WTC11 (cell line): ENCODE measurements at regions not wholly inside any gene's neighbourhood (a gene's known extent, or its start where the extent isn't known, plus 50 kb on each side); places are given as distances from the start of the nearest gene placed in this dataset.

Experiments
- ATAC-seq: fragments of 200-7000 bp; cut with Tn5 transposase; 2 replicates; pipeline ENCODE4 v1.10.0; 2021; ENCODE audit warnings: mild to moderate bottlenecking, moderate library complexity
- CTCF ChIA-PET: fragments of 300-600 bp; sonication (Branson Sonifier 250); formaldehyde crosslinking; loops from one replicate; lab custom pipeline; 2021; ENCODE audit warnings: antibody characterized with exemption; lab: Charles Lee
- POLR2A ChIA-PET: fragments of 350-600 bp; sonication (Branson Sonifier 250); formaldehyde crosslinking; loops from one replicate; lab custom pipeline; 2021; ENCODE audit warnings: antibody characterized with exemption; lab: Charles Lee
- DNase-seq: peaks from one replicate; pipeline ENCODE4 v3.0.0; 2021; ENCODE audit warnings: low spot score
- H3K27ac Mint-ChIP-seq: 2 replicates; pipeline ENCODE4 v1.8.0; 2021; ENCODE audit warnings: mixed read lengths
- H3K27me3 Mint-ChIP-seq: 2 replicates; pipeline ENCODE4 v1.8.0; 2021; ENCODE audit warnings: low read depth, mild to moderate bottlenecking, moderate library complexity, mixed read lengths
- H3K36me3 Mint-ChIP-seq: 2 replicates; pipeline ENCODE4 v1.8.0; 2021; ENCODE audit warnings: mixed read lengths
- H3K4me1 Mint-ChIP-seq: 2 replicates; pipeline ENCODE4 v1.8.0; 2022; ENCODE audit warnings: mixed read lengths
- H3K4me3 Mint-ChIP-seq: 2 replicates; pipeline ENCODE4 v1.8.0; 2021; ENCODE audit warnings: mild to moderate bottlenecking, moderate library complexity, mixed read lengths
- H3K9me3 Mint-ChIP-seq: 2 replicates; pipeline ENCODE4 v1.8.0; 2021; ENCODE audit warnings: mixed read lengths
- E2F5 ChIP-seq: sonication (generic); formaldehyde crosslinking; IDR thresholded peaks from 2 replicates; pipeline ENCODE4 v1.8.1; 2022; ENCODE audit warnings: mild to moderate bottlenecking, moderate library complexity, missing genetic modification reagents
- EMX1 ChIP-seq: fragments of 250-450 bp; sonication (Bioruptor Pico); IDR thresholded peaks from 2 replicates; pipeline ENCODE4 v1.8.0; 2021; ENCODE audit warnings: mild to moderate bottlenecking
- ERG ChIP-seq: fragments of 250-450 bp; sonication (Bioruptor Pico); IDR thresholded peaks from 2 replicates; pipeline ENCODE4 v1.8.0; 2021; ENCODE audit warnings: mild to moderate bottlenecking
- FOXJ3 ChIP-seq: sonication (generic); formaldehyde crosslinking; IDR thresholded peaks from 2 replicates; pipeline ENCODE4 v1.9.0; 2021; ENCODE audit warnings: missing genetic modification reagents, mild to moderate bottlenecking, borderline replicate concordance
- FOXK1 ChIP-seq: sonication (generic); formaldehyde crosslinking; IDR thresholded peaks from 2 replicates; pipeline ENCODE4 v1.8.0; 2022; ENCODE audit warnings: mild to moderate bottlenecking, moderate library complexity, missing genetic modification reagents
- GABPB1 ChIP-seq: sonication (generic); formaldehyde crosslinking; IDR thresholded peaks from 2 replicates; pipeline ENCODE4 v1.8.1; 2023; ENCODE audit warnings: mild to moderate bottlenecking, missing genetic modification reagents
- MLX ChIP-seq: sonication (generic); formaldehyde crosslinking; IDR thresholded peaks from 2 replicates; pipeline ENCODE4 v1.8.1; 2023; ENCODE audit warnings: mild to moderate bottlenecking, missing genetic modification reagents, moderate library complexity
- MYBL2 ChIP-seq: sonication (generic); formaldehyde crosslinking; IDR thresholded peaks from 2 replicates; pipeline ENCODE4 v1.8.1; 2023; ENCODE audit warnings: mild to moderate bottlenecking, moderate library complexity, missing genetic modification reagents
- RELA ChIP-seq: sonication (generic); formaldehyde crosslinking; IDR thresholded peaks from 2 replicates; pipeline ENCODE4 v1.8.1; 2022; ENCODE audit warnings: missing genetic modification reagents, mild to moderate bottlenecking, borderline replicate concordance
- SP1 ChIP-seq: sonication (generic); formaldehyde crosslinking; conservative IDR thresholded peaks from 2 replicates; pipeline ENCODE4 v1.8.1; 2022; ENCODE audit warnings: missing genetic modification reagents
- TEAD1 ChIP-seq: sonication (generic); formaldehyde crosslinking; IDR thresholded peaks from 2 replicates; pipeline ENCODE4 v1.8.0; 2022; ENCODE audit warnings: mild to moderate bottlenecking, missing genetic modification reagents
- TEAD4 ChIP-seq: sonication (generic); formaldehyde crosslinking; IDR thresholded peaks from 2 replicates; pipeline ENCODE4 v1.8.0; 2022; ENCODE audit warnings: mild to moderate bottlenecking, missing genetic modification reagents
- ZBTB21 ChIP-seq: sonication (generic); formaldehyde crosslinking; IDR thresholded peaks from 2 replicates; pipeline ENCODE4 v1.8.1; 2023; ENCODE audit warnings: mild to moderate bottlenecking, missing genetic modification reagents, borderline replicate concordance
- ZNF138 ChIP-seq: sonication (generic); formaldehyde crosslinking; conservative IDR thresholded peaks from 2 replicates; pipeline ENCODE4 v1.8.1; 2022; ENCODE audit warnings: mild to moderate bottlenecking, moderate library complexity, missing genetic modification reagents
- ZNF232 ChIP-seq: sonication (generic); formaldehyde crosslinking; IDR thresholded peaks from 2 replicates; pipeline ENCODE4 v1.8.0; 2022; ENCODE audit warnings: mild to moderate bottlenecking, missing genetic modification reagents
- TF ChIP-seq, protein P1 (sequence below): sonication (generic); formaldehyde crosslinking; IDR thresholded peaks from 2 replicates; pipeline ENCODE4 v1.8.1; 2022; ENCODE audit warnings: missing genetic modification reagents, borderline replicate concordance
- TF ChIP-seq, protein P2 (sequence below): sonication (generic); formaldehyde crosslinking; IDR thresholded peaks from 2 replicates; pipeline ENCODE4 v1.8.1; 2022; ENCODE audit warnings: mild to moderate bottlenecking, missing genetic modification reagents, moderate library complexity, borderline replicate concordance
- TF ChIP-seq, protein P3 (sequence below): sonication (generic); formaldehyde crosslinking; IDR thresholded peaks from 2 replicates; pipeline ENCODE4 v1.8.1; 2022; ENCODE audit warnings: low read depth, missing genetic modification reagents, borderline replicate concordance
- TF ChIP-seq, protein P4 (sequence below): fragments of 250-450 bp; sonication (Bioruptor Pico); IDR thresholded peaks from 2 replicates; pipeline ENCODE4 v1.9.0; 2021; ENCODE audit warnings: mild to moderate bottlenecking, borderline replicate concordance
- TF ChIP-seq, protein P5 (sequence below): sonication (generic); formaldehyde crosslinking; IDR thresholded peaks from 2 replicates; pipeline ENCODE4 v1.8.1; 2022; ENCODE audit warnings: low read depth, mild to moderate bottlenecking, moderate library complexity, missing genetic modification reagents, borderline replicate concordance

- TF ChIP-seq FOXK1 = no peak
- no peak for TF ChIP-seq MLX
- TF ChIP-seq SP1 (CRISPR knock-in tag) = no peak
- TF ChIP-seq TEAD1 (CRISPR knock-in tag) = no peak
- no peak for TF ChIP-seq E2F5 (CRISPR knock-in tag)
- no peak for TF ChIP-seq ZNF232 (CRISPR knock-in tag)
- no peak for TF ChIP-seq EMX1 (CRISPR knock-in tag)
- TF ChIP-seq MYBL2 (CRISPR knock-in tag) = no peak
- no peak for TF ChIP-seq ZBTB21 (CRISPR knock-in tag)
- no peak for TF ChIP-seq FOXJ3 (CRISPR knock-in tag)
- TF ChIP-seq, protein P1, sequence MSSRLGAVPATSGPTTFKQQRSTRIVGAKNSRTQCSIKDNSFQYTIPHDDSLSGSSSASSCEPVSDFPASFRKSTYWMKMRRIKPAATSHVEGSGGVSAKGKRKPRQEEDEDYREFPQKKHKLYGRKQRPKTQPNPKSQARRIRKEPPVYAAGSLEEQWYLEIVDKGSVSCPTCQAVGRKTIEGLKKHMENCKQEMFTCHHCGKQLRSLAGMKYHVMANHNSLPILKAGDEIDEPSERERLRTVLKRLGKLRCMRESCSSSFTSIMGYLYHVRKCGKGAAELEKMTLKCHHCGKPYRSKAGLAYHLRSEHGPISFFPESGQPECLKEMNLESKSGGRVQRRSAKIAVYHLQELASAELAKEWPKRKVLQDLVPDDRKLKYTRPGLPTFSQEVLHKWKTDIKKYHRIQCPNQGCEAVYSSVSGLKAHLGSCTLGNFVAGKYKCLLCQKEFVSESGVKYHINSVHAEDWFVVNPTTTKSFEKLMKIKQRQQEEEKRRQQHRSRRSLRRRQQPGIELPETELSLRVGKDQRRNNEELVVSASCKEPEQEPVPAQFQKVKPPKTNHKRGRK = no peak
- TF ChIP-seq, protein P2, sequence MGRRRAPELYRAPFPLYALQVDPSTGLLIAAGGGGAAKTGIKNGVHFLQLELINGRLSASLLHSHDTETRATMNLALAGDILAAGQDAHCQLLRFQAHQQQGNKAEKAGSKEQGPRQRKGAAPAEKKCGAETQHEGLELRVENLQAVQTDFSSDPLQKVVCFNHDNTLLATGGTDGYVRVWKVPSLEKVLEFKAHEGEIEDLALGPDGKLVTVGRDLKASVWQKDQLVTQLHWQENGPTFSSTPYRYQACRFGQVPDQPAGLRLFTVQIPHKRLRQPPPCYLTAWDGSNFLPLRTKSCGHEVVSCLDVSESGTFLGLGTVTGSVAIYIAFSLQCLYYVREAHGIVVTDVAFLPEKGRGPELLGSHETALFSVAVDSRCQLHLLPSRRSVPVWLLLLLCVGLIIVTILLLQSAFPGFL = no peak
- TF ChIP-seq TEAD4 = no peak
- no peak for TF ChIP-seq GABPB1 (CRISPR knock-in tag)
- TF ChIP-seq ERG (CRISPR knock-in tag) = no peak
- TF ChIP-seq, protein P3, sequence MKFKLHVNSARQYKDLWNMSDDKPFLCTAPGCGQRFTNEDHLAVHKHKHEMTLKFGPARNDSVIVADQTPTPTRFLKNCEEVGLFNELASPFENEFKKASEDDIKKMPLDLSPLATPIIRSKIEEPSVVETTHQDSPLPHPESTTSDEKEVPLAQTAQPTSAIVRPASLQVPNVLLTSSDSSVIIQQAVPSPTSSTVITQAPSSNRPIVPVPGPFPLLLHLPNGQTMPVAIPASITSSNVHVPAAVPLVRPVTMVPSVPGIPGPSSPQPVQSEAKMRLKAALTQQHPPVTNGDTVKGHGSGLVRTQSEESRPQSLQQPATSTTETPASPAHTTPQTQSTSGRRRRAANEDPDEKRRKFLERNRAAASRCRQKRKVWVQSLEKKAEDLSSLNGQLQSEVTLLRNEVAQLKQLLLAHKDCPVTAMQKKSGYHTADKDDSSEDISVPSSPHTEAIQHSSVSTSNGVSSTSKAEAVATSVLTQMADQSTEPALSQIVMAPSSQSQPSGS (CRISPR knock-in tag) = no peak
- no peak for TF ChIP-seq ZNF138
- no peak for TF ChIP-seq RELA (CRISPR knock-in tag)
- TF ChIP-seq, protein P4, sequence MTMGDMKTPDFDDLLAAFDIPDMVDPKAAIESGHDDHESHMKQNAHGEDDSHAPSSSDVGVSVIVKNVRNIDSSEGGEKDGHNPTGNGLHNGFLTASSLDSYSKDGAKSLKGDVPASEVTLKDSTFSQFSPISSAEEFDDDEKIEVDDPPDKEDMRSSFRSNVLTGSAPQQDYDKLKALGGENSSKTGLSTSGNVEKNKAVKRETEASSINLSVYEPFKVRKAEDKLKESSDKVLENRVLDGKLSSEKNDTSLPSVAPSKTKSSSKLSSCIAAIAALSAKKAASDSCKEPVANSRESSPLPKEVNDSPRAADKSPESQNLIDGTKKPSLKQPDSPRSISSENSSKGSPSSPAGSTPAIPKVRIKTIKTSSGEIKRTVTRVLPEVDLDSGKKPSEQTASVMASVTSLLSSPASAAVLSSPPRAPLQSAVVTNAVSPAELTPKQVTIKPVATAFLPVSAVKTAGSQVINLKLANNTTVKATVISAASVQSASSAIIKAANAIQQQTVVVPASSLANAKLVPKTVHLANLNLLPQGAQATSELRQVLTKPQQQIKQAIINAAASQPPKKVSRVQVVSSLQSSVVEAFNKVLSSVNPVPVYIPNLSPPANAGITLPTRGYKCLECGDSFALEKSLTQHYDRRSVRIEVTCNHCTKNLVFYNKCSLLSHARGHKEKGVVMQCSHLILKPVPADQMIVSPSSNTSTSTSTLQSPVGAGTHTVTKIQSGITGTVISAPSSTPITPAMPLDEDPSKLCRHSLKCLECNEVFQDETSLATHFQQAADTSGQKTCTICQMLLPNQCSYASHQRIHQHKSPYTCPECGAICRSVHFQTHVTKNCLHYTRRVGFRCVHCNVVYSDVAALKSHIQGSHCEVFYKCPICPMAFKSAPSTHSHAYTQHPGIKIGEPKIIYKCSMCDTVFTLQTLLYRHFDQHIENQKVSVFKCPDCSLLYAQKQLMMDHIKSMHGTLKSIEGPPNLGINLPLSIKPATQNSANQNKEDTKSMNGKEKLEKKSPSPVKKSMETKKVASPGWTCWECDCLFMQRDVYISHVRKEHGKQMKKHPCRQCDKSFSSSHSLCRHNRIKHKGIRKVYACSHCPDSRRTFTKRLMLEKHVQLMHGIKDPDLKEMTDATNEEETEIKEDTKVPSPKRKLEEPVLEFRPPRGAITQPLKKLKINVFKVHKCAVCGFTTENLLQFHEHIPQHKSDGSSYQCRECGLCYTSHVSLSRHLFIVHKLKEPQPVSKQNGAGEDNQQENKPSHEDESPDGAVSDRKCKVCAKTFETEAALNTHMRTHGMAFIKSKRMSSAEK (CRISPR knock-in tag) = no peak
- TF ChIP-seq, protein P5, sequence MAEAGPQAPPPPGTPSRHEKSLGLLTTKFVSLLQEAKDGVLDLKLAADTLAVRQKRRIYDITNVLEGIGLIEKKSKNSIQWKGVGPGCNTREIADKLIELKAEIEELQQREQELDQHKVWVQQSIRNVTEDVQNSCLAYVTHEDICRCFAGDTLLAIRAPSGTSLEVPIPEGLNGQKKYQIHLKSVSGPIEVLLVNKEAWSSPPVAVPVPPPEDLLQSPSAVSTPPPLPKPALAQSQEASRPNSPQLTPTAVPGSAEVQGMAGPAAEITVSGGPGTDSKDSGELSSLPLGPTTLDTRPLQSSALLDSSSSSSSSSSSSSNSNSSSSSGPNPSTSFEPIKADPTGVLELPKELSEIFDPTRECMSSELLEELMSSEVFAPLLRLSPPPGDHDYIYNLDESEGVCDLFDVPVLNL = no peak
- POLR2A ChIA-PET = no interaction called here
- no peak overlapping the region for H3K4me3 Mint-ChIP-seq
- CTCF ChIA-PET = interaction anchor here (0.8 kb wide), 1 partner anchor 37 kb away, joined by 3 read pairs; no protein-coding TSS in a partner anchor
- no peaks in the 10 kb centered on the region for H3K36me3 Mint-ChIP-seq
- ATAC-seq (no peak), DNase-seq (no peak)
- no peak overlapping the region for H3K27ac Mint-ChIP-seq
- no peaks in the 10 kb centered on the region for H3K4me1 Mint-ChIP-seq
- no peaks in the 10 kb centered on the region; the same call in 1 of the 2 replicates for H3K27me3 Mint-ChIP-seq
- peaks cover 16% of the 10 kb centered on the region for H3K9me3 Mint-ChIP-seq
Measured at GRCh38 chr16:86215979-86216585, 294.2 kb upstream of the FOXF1 start.
